SJSA1 (cell line): ENCODE measurements at regions not wholly inside any gene's neighbourhood (a gene's known extent, or its start where the extent isn't known, plus 50 kb on each side); places are given as distances from the start of the nearest gene placed in this dataset.

Experiments used
- DNase-seq, 2 experiments: peaks; one replicate each; pipeline ENCODE4 v3.0.0-alpha.2; 2015 to 2020; ENCODE audit warnings: low spot score in 2 of 2, low read depth in 1 of 2
- H3K27ac ChIP-seq: fragments of 250-450 bp; sonication (Bioruptor Pico); 2 replicates; pipeline ENCODE4 v1.5.1; 2020; ENCODE audit warnings: mild to moderate bottlenecking, moderate library complexity
- H3K27me3 ChIP-seq: fragments of 250-450 bp; sonication (Bioruptor Pico); replicated peaks from 2 replicates; pipeline ENCODE4 v1.5.1; 2020; ENCODE audit warnings: mild to moderate bottlenecking, moderate library complexity
- H3K36me3 ChIP-seq: fragments of 250-450 bp; sonication (Bioruptor Pico); 2 replicates; pipeline ENCODE4 v1.5.1; 2020; ENCODE audit warnings: mild to moderate bottlenecking
- H3K4me1 ChIP-seq: fragments of 250-450 bp; sonication (Bioruptor Pico); replicated peaks from 2 replicates; pipeline ENCODE4 v1.6.1; 2021; ENCODE audit warnings: mild to moderate bottlenecking
- H3K4me3 ChIP-seq: fragments of 250-450 bp; sonication (Bioruptor Pico); 2 replicates; pipeline ENCODE4 v1.5.1; 2020; ENCODE audit warnings: mild to moderate bottlenecking
- H3K9me3 ChIP-seq: fragments of 250-450 bp; sonication (Bioruptor Pico); replicated peaks from 2 replicates; pipeline ENCODE4 v1.5.1; 2020; ENCODE audit warnings: mild to moderate bottlenecking

GRCh38 chr10:81520688-81521087, 354.3 kb upstream of the NRG3 start:
- H3K4me3 ChIP-seq = no peak overlapping the region
- no peak for DNase-seq
- no peaks in the 10 kb centered on the region for H3K9me3 ChIP-seq
- no peaks in the 10 kb centered on the region for H3K4me1 ChIP-seq
- H3K27me3 ChIP-seq = no peaks in the 10 kb centered on the region
- H3K36me3 ChIP-seq = no peaks in the 10 kb centered on the region
- no peak overlapping the region for H3K27ac ChIP-seq

GRCh38 chr10:81524467-81524866, 350.5 kb upstream of the NRG3 start:
- H3K9me3 ChIP-seq = 0 out of 2 replicates have a peak, but pooled peaks cover 5% of the 10 kb centered on the region
- DNase-seq = no peak
- H3K36me3 ChIP-seq = no peaks in the 10 kb centered on the region
- no peaks in the 10 kb centered on the region for H3K27me3 ChIP-seq
- H3K27ac ChIP-seq = no peak overlapping the region
- no peak overlapping the region for H3K4me3 ChIP-seq
- H3K4me1 ChIP-seq = no peaks in the 10 kb centered on the region

GRCh38 chr10:81532403-81532802, 342.6 kb upstream of the NRG3 start:
- H3K4me3 ChIP-seq = no peak overlapping the region
- no peaks in the 10 kb centered on the region for H3K36me3 ChIP-seq
- no peak for DNase-seq
- H3K27me3 ChIP-seq = no peaks in the 10 kb centered on the region
- no peaks in the 10 kb centered on the region for H3K4me1 ChIP-seq
- 0 out of 2 replicates have a peak, but pooled peaks cover 3% of the 10 kb centered on the region for H3K9me3 ChIP-seq
- H3K27ac ChIP-seq = no peak overlapping the region

GRCh38 chr10:81534991-81535390, 340.0 kb upstream of the NRG3 start:
- DNase-seq = no peak
- Histone ChIP-seq H3K36me3 (no peaks in the 10 kb centered on the region), H3K27me3 (no peaks in the 10 kb centered on the region), H3K27ac (no peak overlapping the region), H3K9me3 (peaks cover 3% of the 10 kb centered on the region; the same call in 1 of the 2 replicates), H3K4me1 (no peaks in the 10 kb centered on the region), H3K4me3 (no peak overlapping the region)

GRCh38 chr10:81541517-81541916, 333.5 kb upstream of the NRG3 start:
- H3K9me3 ChIP-seq = peaks cover 3% of the 10 kb centered on the region; the same call in 1 of the 2 replicates

GRCh38 chr10:81546243-81546642, 328.8 kb upstream of the NRG3 start:
- peaks cover 2% of the 10 kb centered on the region for H3K9me3 ChIP-seq
- no peaks in the 10 kb centered on the region for H3K36me3 ChIP-seq
- H3K4me1 ChIP-seq = no peaks in the 10 kb centered on the region
- no peaks in the 10 kb centered on the region for H3K27me3 ChIP-seq
- no peak for DNase-seq
- no peak overlapping the region for H3K27ac ChIP-seq
- no peak overlapping the region for H3K4me3 ChIP-seq

More at GRCh38 chr10:81541517-81541916, 333.5 kb upstream of the NRG3 start:
- DNase-seq = no peak
- Histone ChIP-seq H3K36me3 (no peaks in the 10 kb centered on the region), H3K27ac (no peak overlapping the region), H3K4me1 (no peaks in the 10 kb centered on the region), H3K4me3 (no peak overlapping the region), H3K27me3 (no peaks in the 10 kb centered on the region)

- no peak overlapping the region for H3K4me3 ChIP-seq
- H3K27ac ChIP-seq = no peak overlapping the region
- peaks cover 2% of the 10 kb centered on the region for H3K9me3 ChIP-seq
- DNase-seq = no peak
- H3K4me1 ChIP-seq = no peaks in the 10 kb centered on the region
- no peaks in the 10 kb centered on the region for H3K36me3 ChIP-seq
- H3K27me3 ChIP-seq = no peaks in the 10 kb centered on the region
Observed at GRCh38 chr10:81548160-81548559, 326.8 kb upstream of the NRG3 start.

- no peak for DNase-seq
- H3K9me3 ChIP-seq = no peaks in the 10 kb centered on the region
- no peaks in the 10 kb centered on the region for H3K27me3 ChIP-seq
- no peaks in the 10 kb centered on the region for H3K36me3 ChIP-seq
- no peak overlapping the region for H3K27ac ChIP-seq
- H3K4me1 ChIP-seq = no peaks in the 10 kb centered on the region
- H3K4me3 ChIP-seq = no peak overlapping the region
Observed at GRCh38 chr10:81564143-81564542, 310.9 kb upstream of the NRG3 start.

- H3K4me3 ChIP-seq = no peak overlapping the region
- H3K36me3 ChIP-seq = no peaks in the 10 kb centered on the region
- no peak for DNase-seq
- H3K27me3 ChIP-seq = no peaks in the 10 kb centered on the region
- no peaks in the 10 kb centered on the region for H3K4me1 ChIP-seq
- H3K9me3 ChIP-seq = peaks cover 6% of the 10 kb centered on the region
- H3K27ac ChIP-seq = no peak overlapping the region
Observed at GRCh38 chr10:81569488-81569887, 305.5 kb upstream of the NRG3 start.

- Histone ChIP-seq H3K4me1 (no peaks in the 10 kb centered on the region), H3K9me3 (peaks cover 6% of the 10 kb centered on the region), H3K36me3 (no peaks in the 10 kb centered on the region), H3K27me3 (no peaks in the 10 kb centered on the region), H3K4me3 (no peak overlapping the region), H3K27ac (no peak overlapping the region)
- DNase-seq = no peak
Observed at GRCh38 chr10:81570349-81570748, 304.6 kb upstream of the NRG3 start.

- Histone ChIP-seq H3K4me3 (no peak overlapping the region), H3K9me3 (peaks cover 6% of the 10 kb centered on the region), H3K36me3 (no peaks in the 10 kb centered on the region), H3K4me1 (no peaks in the 10 kb centered on the region), H3K27ac (no peak overlapping the region), H3K27me3 (no peaks in the 10 kb centered on the region)
- DNase-seq = no peak
Observed at GRCh38 chr10:81570878-81571794, 303.9 kb upstream of the NRG3 start.

GRCh38 chr10:81575036-81575435, 300.0 kb upstream of the NRG3 start:
- Histone ChIP-seq H3K27ac (no peak overlapping the region), H3K4me3 (no peak overlapping the region), H3K9me3 (peaks cover 6% of the 10 kb centered on the region), H3K4me1 (no peaks in the 10 kb centered on the region), H3K36me3 (no peaks in the 10 kb centered on the region), H3K27me3 (no peaks in the 10 kb centered on the region)
- DNase-seq = no peak

- Histone ChIP-seq H3K27me3 (no peaks in the 10 kb centered on the region), H3K27ac (no peak overlapping the region), H3K36me3 (no peaks in the 10 kb centered on the region), H3K4me1 (no peaks in the 10 kb centered on the region), H3K4me3 (no peak overlapping the region), H3K9me3 (peaks cover under 1% of the 10 kb centered on the region; the same call in 1 of the 2 replicates)
- no peak for DNase-seq
Observed at GRCh38 chr10:81576336-81576735, 298.7 kb upstream of the NRG3 start.

- Histone ChIP-seq H3K27me3 (no peaks in the 10 kb centered on the region), H3K27ac (no peak overlapping the region), H3K4me3 (no peak overlapping the region), H3K36me3 (no peaks in the 10 kb centered on the region), H3K4me1 (peaks cover 8% of the 10 kb centered on the region), H3K9me3 (peaks cover 11% of the 10 kb centered on the region; the same call in 1 of the 2 replicates)
- no peak for DNase-seq
Observed at GRCh38 chr10:81594991-81595390, 280.0 kb upstream of the NRG3 start.
